Activated CD4-positive, alpha-beta memory T cell treated with anti-CD3 and anti-CD28 coated beads, Interleukin-2, amount 10 ng/mL, durations not matched to agents 7 days and 5 days (primary cell): ENCODE measurements at regions not wholly inside any gene's neighbourhood (a gene's known extent, or its start where the extent isn't known, plus 50 kb on each side); places are given as distances from the start of the nearest gene placed in this dataset.

Experiments
- CTCF ChIA-PET: fragments of 350-600 bp; sonication (Branson Sonifier 250); formaldehyde crosslinking; loops from one replicate; lab custom pipeline; 2021; ENCODE audit warnings: antibody characterized with exemption, inconsistent platforms; lab: Charles Lee
- POLR2A ChIA-PET: fragments of 350-600 bp; sonication (Branson Sonifier 250); formaldehyde crosslinking; loops from one replicate; lab custom pipeline; 2021; ENCODE audit warnings: antibody characterized with exemption; lab: Charles Lee
- DNase-seq: peaks from one replicate; pipeline ENCODE4 v3.0.0-alpha.2; 2020
- H3K27ac Mint-ChIP-seq: one replicate; pipeline ENCODE4 v1.8.0; 2021; ENCODE audit warnings: mild to moderate bottlenecking, mixed read lengths
- H3K27me3 Mint-ChIP-seq: one replicate; pipeline ENCODE4 v1.8.0; 2021; ENCODE audit warnings: mixed read lengths
- H3K36me3 Mint-ChIP-seq: one replicate; pipeline ENCODE4 v1.8.0; 2021; ENCODE audit warnings: low read depth, mixed read lengths
- H3K4me1 Mint-ChIP-seq: one replicate; pipeline ENCODE4 v1.8.0; 2021; ENCODE audit warnings: mixed read lengths
- H3K4me3 Mint-ChIP-seq: one replicate; pipeline ENCODE4 v1.8.0; 2021; ENCODE audit warnings: mild to moderate bottlenecking, mixed read lengths
- H3K9me3 Mint-ChIP-seq: one replicate; pipeline ENCODE4 v1.8.0; 2021; ENCODE audit warnings: mixed read lengths

- Mint-ChIP-seq H3K4me3 (no peak overlapping the region), H3K27ac (no peak overlapping the region), H3K9me3 (no peaks in the 10 kb centered on the region), H3K36me3 (no peaks in the 10 kb centered on the region), H3K27me3 (no peaks in the 10 kb centered on the region), H3K4me1 (no peaks in the 10 kb centered on the region)
- POLR2A ChIA-PET = no interaction called here
- no peak for DNase-seq
- CTCF ChIA-PET = no interaction called here
These were observed 73.1 kb upstream of the TTC14 start for GRCh38 chr3:180528843-180529242.

DNA sequence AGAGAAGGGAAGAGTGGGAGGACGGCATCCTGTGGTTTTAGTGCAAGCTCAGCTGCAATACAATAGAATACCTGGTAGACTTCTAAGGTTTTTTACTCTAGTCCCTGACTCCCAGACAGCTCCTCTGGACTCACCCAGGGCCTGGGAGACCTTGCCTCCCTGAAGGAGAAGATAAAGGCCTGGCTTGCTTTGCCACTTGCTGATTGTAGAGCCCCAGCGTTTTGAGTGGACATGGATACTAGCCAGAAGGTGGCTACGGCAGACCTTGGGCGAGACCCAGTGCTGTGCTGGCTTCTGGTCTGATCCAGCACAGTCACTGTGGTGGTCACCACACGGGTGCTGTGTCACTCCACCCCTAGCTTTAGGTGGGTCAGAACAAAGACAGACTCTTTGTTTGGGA is 72.2 kb upstream of the TTC14 start:
- Mint-ChIP-seq H3K27ac (no peak overlapping the region), H3K9me3 (no peaks in the 10 kb centered on the region), H3K27me3 (no peaks in the 10 kb centered on the region), H3K36me3 (no peaks in the 10 kb centered on the region), H3K4me1 (no peaks in the 10 kb centered on the region), H3K4me3 (no peak overlapping the region)
- ChIA-PET CTCF (no interaction called here), POLR2A (no interaction called here)
- no peak for DNase-seq

DNA sequence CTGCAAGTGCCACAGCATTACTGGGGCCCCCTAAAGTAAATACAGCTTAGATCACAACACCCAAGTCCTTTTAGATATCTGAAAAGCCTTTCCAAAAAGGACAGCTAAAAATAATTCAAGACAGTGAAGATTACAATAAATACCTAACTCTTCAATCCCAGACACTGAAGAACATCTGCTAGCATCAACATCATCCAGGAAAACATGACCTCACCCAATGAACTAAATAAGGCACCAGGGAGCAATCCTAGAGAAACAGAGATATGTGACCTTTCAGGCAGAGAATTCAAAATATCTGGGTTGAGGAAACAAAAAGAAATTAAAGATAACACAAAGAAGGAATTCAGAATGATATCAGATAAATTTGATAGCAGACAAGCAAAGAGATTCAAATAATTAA is 71.7 kb upstream of the TTC14 start:
- Mint-ChIP-seq H3K27ac (no peak overlapping the region), H3K4me1 (no peaks in the 10 kb centered on the region), H3K27me3 (no peaks in the 10 kb centered on the region), H3K9me3 (no peaks in the 10 kb centered on the region), H3K4me3 (no peak overlapping the region), H3K36me3 (no peaks in the 10 kb centered on the region)
- CTCF ChIA-PET = no interaction called here
- POLR2A ChIA-PET = no interaction called here
- no peak for DNase-seq

GRCh38 chr3:180531303-180532278 is 70.4 kb upstream of the TTC14 start:
- no peak for DNase-seq
- ChIA-PET CTCF (no interaction called here), POLR2A (no interaction called here)
- Mint-ChIP-seq H3K27me3 (no peaks in the 10 kb centered on the region), H3K4me3 (no peak overlapping the region), H3K9me3 (no peaks in the 10 kb centered on the region), H3K4me1 (no peaks in the 10 kb centered on the region), H3K27ac (no peak overlapping the region), H3K36me3 (no peaks in the 10 kb centered on the region)

DNA sequence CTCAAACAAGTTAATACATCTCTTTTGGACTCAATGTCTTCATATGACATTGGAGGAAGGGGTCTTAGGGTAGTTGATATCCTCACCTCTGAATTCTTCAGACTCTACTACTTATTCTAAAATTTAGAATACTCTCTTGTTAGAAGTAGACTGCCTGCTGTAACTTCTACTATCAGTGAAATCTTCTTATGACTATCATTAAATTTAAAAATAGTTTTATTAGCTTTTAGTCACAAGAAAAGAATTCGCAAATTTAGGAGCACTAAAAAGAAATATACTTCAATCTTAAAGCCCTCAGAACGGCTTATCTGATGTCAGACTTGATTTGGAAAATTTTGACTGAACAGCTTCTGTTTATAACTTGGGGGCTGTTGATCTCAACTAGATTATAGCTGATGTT is 67.1 kb upstream of the TTC14 start:
- CTCF ChIA-PET = no interaction called here

DNA sequence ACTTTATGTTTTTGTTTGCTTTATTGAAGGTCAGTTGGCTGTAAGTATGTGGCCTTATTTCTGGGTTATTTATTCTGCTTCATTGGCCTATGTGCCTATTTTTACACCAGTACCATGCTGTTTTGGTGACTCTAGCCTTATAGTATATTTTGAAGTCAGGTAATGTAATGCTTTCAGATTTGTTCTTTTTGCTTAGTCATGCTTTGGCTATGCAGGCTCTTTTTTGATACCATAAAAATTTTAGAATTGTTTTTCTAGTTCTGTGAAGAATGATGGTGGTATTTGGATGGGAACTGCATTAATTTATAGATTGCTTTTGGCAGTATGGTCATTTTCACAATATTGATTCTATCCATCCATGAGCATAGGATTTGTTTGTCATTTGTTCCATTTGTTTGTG is 63.5 kb upstream of the TTC14 start:
- H3K4me1 Mint-ChIP-seq = no peaks in the 10 kb centered on the region
- H3K9me3 Mint-ChIP-seq = no peaks in the 10 kb centered on the region
- ChIA-PET CTCF (no interaction called here), POLR2A (no interaction called here)
- no peak overlapping the region for H3K27ac Mint-ChIP-seq
- no peaks in the 10 kb centered on the region for H3K27me3 Mint-ChIP-seq
- no peaks in the 10 kb centered on the region for H3K36me3 Mint-ChIP-seq
- no peak for DNase-seq
- H3K4me3 Mint-ChIP-seq = no peak overlapping the region

More for the DNA sequence above, 67.1 kb upstream of the TTC14 start:
- Mint-ChIP-seq H3K27ac (no peak overlapping the region), H3K4me1 (no peaks in the 10 kb centered on the region), H3K9me3 (no peaks in the 10 kb centered on the region), H3K4me3 (no peak overlapping the region), H3K36me3 (no peaks in the 10 kb centered on the region), H3K27me3 (no peaks in the 10 kb centered on the region)
- POLR2A ChIA-PET = no interaction called here
- no peak for DNase-seq

DNA sequence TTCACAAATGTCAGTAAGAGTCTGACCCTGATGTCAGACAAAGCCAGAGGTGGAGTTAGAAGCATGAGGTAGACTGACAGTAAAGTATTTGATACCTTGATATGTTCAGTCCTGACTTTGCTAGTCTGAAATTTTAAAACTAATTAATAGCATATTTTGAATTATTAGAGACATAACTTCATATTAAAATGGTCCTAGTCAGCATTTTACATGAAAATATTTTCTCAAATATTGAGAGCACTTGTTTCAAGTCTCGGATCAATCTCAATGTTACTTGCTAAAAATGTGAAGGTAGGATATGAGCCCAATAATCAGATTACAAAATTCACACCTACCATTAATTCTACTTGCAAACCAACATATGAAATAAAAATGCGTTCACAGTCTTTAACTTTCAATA is 58.1 kb upstream of the TTC14 start:
- POLR2A ChIA-PET = no interaction called here
- Mint-ChIP-seq H3K9me3 (no peaks in the 10 kb centered on the region), H3K27ac (no peak overlapping the region), H3K4me1 (no peaks in the 10 kb centered on the region), H3K4me3 (no peak overlapping the region), H3K27me3 (no peaks in the 10 kb centered on the region), H3K36me3 (no peaks in the 10 kb centered on the region)
- CTCF ChIA-PET = no interaction called here
- DNase-seq = no peak

DNA sequence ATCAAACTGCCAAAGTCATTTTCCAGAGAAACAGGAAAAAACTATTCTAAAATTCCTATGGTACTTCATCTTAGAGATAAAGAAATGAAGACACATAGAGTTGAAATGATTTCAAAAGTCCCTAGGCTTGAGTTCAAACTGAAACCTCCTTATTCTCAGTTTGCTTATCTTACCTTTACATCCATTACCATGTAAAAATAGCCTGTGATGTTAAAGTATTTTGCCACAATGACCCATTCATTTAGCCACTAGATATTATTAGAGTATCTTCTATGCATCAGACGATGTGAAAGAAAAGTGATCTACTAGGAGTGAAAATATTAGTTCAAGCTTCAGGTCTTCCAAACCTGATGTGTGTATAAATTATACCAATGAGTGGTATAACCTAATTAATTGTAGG is 55.1 kb upstream of the TTC14 start:
- Mint-ChIP-seq H3K4me1 (no peaks in the 10 kb centered on the region), H3K27ac (no peak overlapping the region), H3K9me3 (no peaks in the 10 kb centered on the region), H3K4me3 (no peak overlapping the region), H3K36me3 (no peaks in the 10 kb centered on the region), H3K27me3 (no peaks in the 10 kb centered on the region)
- no peak for DNase-seq
- ChIA-PET CTCF (no interaction called here), POLR2A (no interaction called here)

DNA sequence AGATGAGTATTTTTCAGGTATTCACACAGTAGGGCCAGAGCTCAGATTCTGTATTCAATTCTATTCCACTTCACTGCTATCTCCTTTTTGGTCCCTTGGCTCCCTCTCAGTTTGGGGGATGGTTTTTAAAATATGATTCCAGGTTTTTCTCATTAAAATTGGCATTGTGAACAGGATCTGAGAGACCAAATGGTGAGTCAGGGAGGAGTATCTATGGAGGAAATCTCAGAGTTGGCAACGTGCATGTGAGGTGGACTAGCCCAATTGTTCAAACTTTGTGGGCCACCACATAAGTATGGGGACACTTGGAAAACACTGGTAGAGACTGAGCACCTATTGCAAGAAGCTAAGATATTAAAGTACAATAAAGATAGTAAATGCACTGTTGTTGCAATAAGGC is 53.9 kb upstream of the TTC14 start:
- ChIA-PET POLR2A (no interaction called here), CTCF (no interaction called here)
- no peaks in the 10 kb centered on the region for H3K4me1 Mint-ChIP-seq
- no peaks in the 10 kb centered on the region for H3K27me3 Mint-ChIP-seq
- no peak overlapping the region for H3K4me3 Mint-ChIP-seq
- no peaks in the 10 kb centered on the region for H3K9me3 Mint-ChIP-seq
- DNase-seq = no peak
- no peaks in the 10 kb centered on the region for H3K36me3 Mint-ChIP-seq
- H3K27ac Mint-ChIP-seq = no peak overlapping the region
